Astrocyte (in vitro differentiated cells and primary cell): ENCODE measurements at regions not wholly inside any gene's neighbourhood (a gene's known extent, or its start where the extent isn't known, plus 50 kb on each side); places are given as distances from the start of the nearest gene placed in this dataset.

Experiments used
- EZH2 ChIP-seq: IDR thresholded peaks from 2 replicates; pipeline ENCODE4 v1.6.1; 2012; ENCODE audit warnings: mild to moderate bottlenecking, low read length, inconsistent platforms; ENCODE audit not compliant: insufficient read depth
- TF ChIP-seq, protein P1 (sequence below): IDR thresholded peaks from 2 replicates; pipeline ENCODE4 v1.5.1; 2011; ENCODE audit warnings: low read depth, mild to moderate bottlenecking, inconsistent platforms, low read length, moderate library complexity; ENCODE audit not compliant: insufficient read depth

DNA sequence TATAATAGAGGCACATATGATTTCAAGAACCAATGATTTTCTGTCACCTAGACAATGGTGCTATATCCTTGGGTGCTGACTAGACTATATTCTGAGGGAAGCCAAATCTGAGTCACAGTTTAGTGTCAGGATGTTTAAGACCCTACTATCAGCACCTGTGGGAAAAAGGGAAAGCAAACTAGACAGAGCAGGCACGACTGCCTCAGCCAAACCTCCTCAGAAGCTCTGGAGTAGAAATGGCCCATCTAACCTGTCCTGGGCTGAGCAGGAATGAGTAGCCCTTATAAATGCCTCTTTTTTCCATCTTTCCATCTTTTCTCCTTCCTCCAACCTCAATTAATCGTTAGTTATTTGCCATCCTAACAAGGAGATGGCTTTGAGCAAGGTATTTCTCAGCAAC is 80.4 kb upstream of the TECRL start:
- TF ChIP-seq, protein P1, sequence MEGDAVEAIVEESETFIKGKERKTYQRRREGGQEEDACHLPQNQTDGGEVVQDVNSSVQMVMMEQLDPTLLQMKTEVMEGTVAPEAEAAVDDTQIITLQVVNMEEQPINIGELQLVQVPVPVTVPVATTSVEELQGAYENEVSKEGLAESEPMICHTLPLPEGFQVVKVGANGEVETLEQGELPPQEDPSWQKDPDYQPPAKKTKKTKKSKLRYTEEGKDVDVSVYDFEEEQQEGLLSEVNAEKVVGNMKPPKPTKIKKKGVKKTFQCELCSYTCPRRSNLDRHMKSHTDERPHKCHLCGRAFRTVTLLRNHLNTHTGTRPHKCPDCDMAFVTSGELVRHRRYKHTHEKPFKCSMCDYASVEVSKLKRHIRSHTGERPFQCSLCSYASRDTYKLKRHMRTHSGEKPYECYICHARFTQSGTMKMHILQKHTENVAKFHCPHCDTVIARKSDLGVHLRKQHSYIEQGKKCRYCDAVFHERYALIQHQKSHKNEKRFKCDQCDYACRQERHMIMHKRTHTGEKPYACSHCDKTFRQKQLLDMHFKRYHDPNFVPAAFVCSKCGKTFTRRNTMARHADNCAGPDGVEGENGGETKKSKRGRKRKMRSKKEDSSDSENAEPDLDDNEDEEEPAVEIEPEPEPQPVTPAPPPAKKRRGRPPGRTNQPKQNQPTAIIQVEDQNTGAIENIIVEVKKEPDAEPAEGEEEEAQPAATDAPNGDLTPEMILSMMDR = no peak
- TF ChIP-seq EZH2 = no peak
